LNCaP clone FGC (cell line): ENCODE measurements at regions not wholly inside any gene's neighbourhood (a gene's known extent, or its start where the extent isn't known, plus 50 kb on each side); places are given as distances from the start of the nearest gene placed in this dataset.

Experiments
- DNase-seq: peaks from one replicate; pipeline ENCODE4 v3.0.0-alpha.2; 2011; ENCODE audit warnings: low read depth
- H3K4me3 ChIP-seq: 2 replicates; pipeline ENCODE4 v1.5.1; 2011; ENCODE audit warnings: mild to moderate bottlenecking, low read depth, low read length, control low read depth
- CTCF ChIP-seq: IDR thresholded peaks from 2 replicates; pipeline ENCODE4 v1.5.1; 2012; ENCODE audit warnings: mild to moderate bottlenecking; ENCODE audit not compliant: control insufficient read depth, insufficient read depth; ENCODE audit errors: extremely low read depth

- TF ChIP-seq CTCF = no peak
- no peak for DNase-seq
- H3K4me3 ChIP-seq = no peak overlapping the region
Observed at GRCh38 chr3:88626456-88627120, 476.8 kb downstream of the C3orf38 start.

GRCh38 chr3:88628901-88629300, 478.5 kb upstream of the EPHA3 start:
- no peak for TF ChIP-seq CTCF
- no peak for DNase-seq
- H3K4me3 ChIP-seq = no peak overlapping the region

- no peak overlapping the region for H3K4me3 ChIP-seq
- TF ChIP-seq CTCF = no peak
- no peak for DNase-seq
Observed at GRCh38 chr3:88632226-88632625, 475.2 kb upstream of the EPHA3 start.

GRCh38 chr3:88640581-88640980, 466.8 kb upstream of the EPHA3 start:
- TF ChIP-seq CTCF = no peak
- no peak overlapping the region for H3K4me3 ChIP-seq
- DNase-seq = no peak

- DNase-seq = no peak
- no peak overlapping the region for H3K4me3 ChIP-seq
Observed at GRCh38 chr3:88641033-88641604, 466.3 kb upstream of the EPHA3 start.

GRCh38 chr3:88657459-88657858, 450.0 kb upstream of the EPHA3 start:
- no peak for DNase-seq
- no peak overlapping the region for H3K4me3 ChIP-seq
- no peak for TF ChIP-seq CTCF

More at GRCh38 chr3:88641033-88641604, 466.3 kb upstream of the EPHA3 start:
- 0 out of 2 replicates have a peak, but pooled peaks have one; percentile 18 for TF ChIP-seq CTCF

GRCh38 chr3:88661433-88661824, 446.0 kb upstream of the EPHA3 start:
- no peak for DNase-seq
- no peak for TF ChIP-seq CTCF
- no peak overlapping the region for H3K4me3 ChIP-seq
